MCF 10A (cell line): ENCODE measurements at regions not wholly inside any gene's neighbourhood (a gene's known extent, or its start where the extent isn't known, plus 50 kb on each side); places are given as distances from the start of the nearest gene placed in this dataset.
"Not testable (repeated sequence)": the region's sequence is repeated elsewhere in the genome, so short reads cannot be mapped to it uniquely, and the experiment has no call there.

Experiments
- BruUV-seq: library from RNA; stranded (reverse); fragments of 400-500 nt; replicated peaks from 2 replicates; lab custom pipeline; 2021; lab: Mats Ljungman, UMichigan
- CTCF ChIA-PET: fragments of 300-600 bp; sonication (Branson Sonifier 250); formaldehyde crosslinking; extraction: SDS; loops from one replicate; lab custom pipeline; 2021; ENCODE audit warnings: antibody characterized with exemption, inconsistent platforms; lab: Yijun Ruan, JAX
- POLR2A ChIA-PET: fragments of 300-600, 350-650 bp; sonication (Branson Sonifier 250); formaldehyde crosslinking; extraction: SDS; loops from one replicate; lab custom pipeline; 2020; ENCODE audit warnings: antibody characterized with exemption, inconsistent platforms; lab: Yijun Ruan, JAX
- DNase-seq: peaks from one replicate; pipeline ENCODE4 v3.0.0-alpha.2; 2018; ENCODE audit not compliant: unreplicated experiment
- H3K27ac Mint-ChIP-seq: one replicate; pipeline ENCODE4 v1.8.0; 2022; ENCODE audit warnings: mild to moderate bottlenecking, low read depth, mixed read lengths; ENCODE audit not compliant: unreplicated experiment
- H3K27me3 Mint-ChIP-seq: one replicate; pipeline ENCODE4 v1.8.0; 2022; ENCODE audit warnings: mixed read lengths; ENCODE audit not compliant: insufficient read depth, unreplicated experiment
- H3K36me3 Mint-ChIP-seq: one replicate; pipeline ENCODE4 v1.8.0; 2022; ENCODE audit warnings: mild to moderate bottlenecking, moderate library complexity, mixed read lengths; ENCODE audit not compliant: insufficient read depth, unreplicated experiment
- H3K4me1 Mint-ChIP-seq: one replicate; pipeline ENCODE4 v1.8.0; 2022; ENCODE audit warnings: mixed read lengths; ENCODE audit not compliant: insufficient read depth, unreplicated experiment
- H3K4me3 Mint-ChIP-seq: one replicate; pipeline ENCODE4 v1.8.0; 2022; ENCODE audit warnings: mild to moderate bottlenecking, moderate library complexity, mixed read lengths; ENCODE audit not compliant: unreplicated experiment
- H3K9me3 Mint-ChIP-seq: one replicate; pipeline ENCODE4 v1.8.0; 2022; ENCODE audit warnings: mixed read lengths; ENCODE audit not compliant: unreplicated experiment
- CTCF ChIP-seq: fragments of 200-600 bp; IDR thresholded peaks from one replicate; pipeline ENCODE4 v1.8.0; 2022; ENCODE audit warnings: antibody characterized with exemption, mild to moderate bottlenecking; ENCODE audit not compliant: unreplicated experiment
- intact Hi-C: fragments of 100-400 bp; cut with micrococcal nuclease; formaldehyde crosslinking; loops from 2 replicates; pipeline ENCODE4 v1.14.1; 2022

GRCh38 chrX:3824008-3824407 lies 110.6 kb upstream of the PRKX start:
- H3K27me3 Mint-ChIP-seq, H3K9me3 Mint-ChIP-seq, BruUV-seq, POLR2A ChIA-PET, DNase-seq, intact Hi-C loops, H3K27ac Mint-ChIP-seq, H3K4me3 Mint-ChIP-seq, CTCF ChIA-PET: not testable (repeated sequence)
- H3K36me3 Mint-ChIP-seq: peaks cover 59% of the 10 kb centered on the region
- peaks cover 25% of the 10 kb centered on the region for H3K4me1 Mint-ChIP-seq

- Mint-ChIP-seq H3K27ac (peak overlapping the region; percentile 82), H3K4me1 (peaks cover 25% of the 10 kb centered on the region), H3K9me3 (no peaks in the 10 kb centered on the region), H3K36me3 (peaks cover 69% of the 10 kb centered on the region), H3K27me3 (no peaks in the 10 kb centered on the region), H3K4me3 (peak overlapping the region; percentile 19)
- intact Hi-C loops: no loop called here
- no TSS peak for BruUV-seq
- no peak for TF ChIP-seq CTCF
- DNase-seq: peak; percentile 42
- POLR2A ChIA-PET: no interaction called here
- CTCF ChIA-PET: no interaction called here
Measured at GRCh38 chrX:3820167-3820566, 106.7 kb upstream of the PRKX start.

DNA sequence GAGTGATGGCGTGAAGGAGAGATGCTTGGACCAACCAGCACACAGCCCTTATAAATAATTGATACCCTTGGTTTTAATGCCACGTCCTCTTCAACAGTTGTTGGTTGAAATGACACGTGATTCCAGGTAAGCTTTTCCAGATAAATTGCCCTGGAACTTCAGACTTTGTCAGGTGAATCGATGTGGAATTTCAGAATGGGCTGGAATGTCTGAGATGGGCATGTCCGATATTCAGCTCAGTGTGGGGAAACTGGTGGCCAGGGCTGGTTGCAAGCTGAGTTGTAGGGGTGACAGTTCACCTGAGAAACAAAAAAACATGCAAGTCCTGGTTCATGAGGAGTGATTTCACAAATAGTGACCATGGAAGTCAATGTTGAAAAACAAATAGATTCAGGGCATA lies 104.0 kb upstream of the PRKX start:
- intact Hi-C loops, H3K27ac Mint-ChIP-seq, DNase-seq, BruUV-seq, H3K27me3 Mint-ChIP-seq, H3K4me3 Mint-ChIP-seq, H3K9me3 Mint-ChIP-seq: not testable (repeated sequence)
- Mint-ChIP-seq H3K4me1 (peaks cover 16% of the 10 kb centered on the region), H3K36me3 (peaks cover 71% of the 10 kb centered on the region)
- POLR2A ChIA-PET: interaction anchor here (1.1 kb wide), 1 partner anchor 106 kb away, joined by 5 read pairs; no protein-coding TSS in a partner anchor
- CTCF ChIA-PET: interaction anchor here (0.6 to 0.7 kb wide), 2 partner anchors 124 to 131 kb away, joined by 3 read pairs; no protein-coding TSS in a partner anchor

- peak overlapping the region; percentile 91 for H3K27ac Mint-ChIP-seq
- no peak for TF ChIP-seq CTCF
- no peaks in the 10 kb centered on the region for H3K27me3 Mint-ChIP-seq
- peak overlapping the region; percentile 92 for H3K4me3 Mint-ChIP-seq
- no peaks in the 10 kb centered on the region for H3K9me3 Mint-ChIP-seq
- DNase-seq: peak; percentile 46
- no TSS peak for BruUV-seq
- CTCF ChIA-PET: no interaction called here
- peaks cover 15% of the 10 kb centered on the region for H3K4me1 Mint-ChIP-seq
- H3K36me3 Mint-ChIP-seq: peaks cover 57% of the 10 kb centered on the region
- intact Hi-C loops: no loop called here
- POLR2A ChIA-PET: interaction anchor here (1.1 kb wide), 1 partner anchor 97 kb away, joined by 5 read pairs; no protein-coding TSS in a partner anchor
Measured at GRCh38 chrX:3815896-3816664, 102.6 kb upstream of the PRKX start.
